ENCODE measurements at regions not wholly inside any gene's neighbourhood (a gene's known extent, or its start where the extent isn't known, plus 50 kb on each side); places are given as distances from the start of the nearest gene placed in this dataset.
A peak's percentile ranks its signal among the peaks of the same experiment; 100 is the strongest.

- H3K27ac ChIP-seq = no peak overlapping the region
- no peak for TF ChIP-seq POLR2A (IDR thresholded peaks at IDR 0.05)
- TF ChIP-seq POLR2AphosphoS5 (IDR thresholded peaks at IDR 0.05) = no peak
- no peak for TF ChIP-seq CTCF (IDR thresholded peaks at IDR 0.05 in 8 of 11, conservative IDR thresholded peaks at IDR 0.05 in 3 of 11)
- WGBS, 5 donors = 65 to 83% (median 82%) methylated on average over 2 of the region's 2 CpGs
- intact Hi-C loops (cut with DNase I; ENCODE audit: low total_unique reads) = no loop called here
- no peaks in the 10 kb centered on the region for H3K36me3 ChIP-seq
- DNase-seq = no peak
- H3K27me3 ChIP-seq (replicated peaks in 1 of 7) = peaks cover 0 to 46% (median 0%) of the 10 kb centered on the region in 7 donors
- H3K4me1 ChIP-seq = no peaks in the 10 kb centered on the region
- H3K9me3 ChIP-seq = no peaks in the 10 kb centered on the region
- no peak overlapping the region for H3K4me3 ChIP-seq
Measured at GRCh38 chr12:109652977-109653264, 60.7 kb upstream of the FAM222A start.

GRCh38 chr12:109653890-109654289, 59.7 kb upstream of the FAM222A start:
- 44 to 59% (median 52%) methylated on average over 7 of the region's 7 CpGs for WGBS, 5 donors
- TF ChIP-seq CTCF (IDR thresholded peaks at IDR 0.05 in 8 of 11, conservative IDR thresholded peaks at IDR 0.05 in 3 of 11) (no peak), POLR2AphosphoS5 (IDR thresholded peaks at IDR 0.05) (no peak), POLR2A (IDR thresholded peaks at IDR 0.05) (no peak)
- Histone ChIP-seq H3K27ac (no peak overlapping the region), H3K27me3 (replicated peaks in 1 of 7) (peaks cover 0 to 37% (median 0%) of the 10 kb centered on the region in 7 donors), H3K36me3 (no peaks in the 10 kb centered on the region), H3K4me1 (no peaks in the 10 kb centered on the region), H3K4me3 (no peak overlapping the region), H3K9me3 (no peaks in the 10 kb centered on the region)
- no peak for DNase-seq
- intact Hi-C loops (cut with DNase I; ENCODE audit: low total_unique reads) = no loop called here

GRCh38 chr12:109654357-109654756, 59.3 kb upstream of the FAM222A start:
- 81 to 86% (median 82%) methylated on average over 13 of the region's 13 CpGs for WGBS, 5 donors
- Histone ChIP-seq H3K27me3 (replicated peaks in 1 of 7) (peaks cover 0 to 33% (median 0%) of the 10 kb centered on the region in 7 donors), H3K4me3 (no peak overlapping the region), H3K9me3 (no peaks in the 10 kb centered on the region), H3K4me1 (no peaks in the 10 kb centered on the region), H3K36me3 (no peaks in the 10 kb centered on the region), H3K27ac (no peak overlapping the region)
- intact Hi-C loops (cut with DNase I; ENCODE audit: low total_unique reads) = no loop called here
- peak; percentile 61 for DNase-seq
- TF ChIP-seq CTCF (IDR thresholded peaks at IDR 0.05 in 8 of 11, conservative IDR thresholded peaks at IDR 0.05 in 3 of 11) (no peak), POLR2AphosphoS5 (IDR thresholded peaks at IDR 0.05) (no peak), POLR2A (IDR thresholded peaks at IDR 0.05) (no peak)

GRCh38 chr12:109655578-109655977, 58.0 kb upstream of the FAM222A start:
- Histone ChIP-seq H3K27me3 (replicated peaks in 1 of 7) (peaks cover 0 to 30% (median 0%) of the 10 kb centered on the region in 7 donors), H3K4me3 (no peak overlapping the region), H3K4me1 (no peaks in the 10 kb centered on the region), H3K9me3 (no peaks in the 10 kb centered on the region), H3K36me3 (no peaks in the 10 kb centered on the region), H3K27ac (no peak overlapping the region)
- 75 to 100% (median 90%) methylated on average over 2 of the region's 2 CpGs for WGBS, 5 donors
- DNase-seq = no peak
- intact Hi-C loops (cut with DNase I; ENCODE audit: low total_unique reads) = no loop called here
- TF ChIP-seq CTCF (IDR thresholded peaks at IDR 0.05 in 8 of 11, conservative IDR thresholded peaks at IDR 0.05 in 3 of 11) (no peak), POLR2A (IDR thresholded peaks at IDR 0.05) (no peak), POLR2AphosphoS5 (IDR thresholded peaks at IDR 0.05) (no peak)

All from spleen (tissue), 11 donors.